Transverse colon (tissue), 4 donors: ENCODE measurements at regions not wholly inside any gene's neighbourhood (a gene's known extent, or its start where the extent isn't known, plus 50 kb on each side); places are given as distances from the start of the nearest gene placed in this dataset.

ENCODE experiments used
- DNase-seq: peaks from one replicate; pipeline ENCODE4 v3.0.0-alpha.2; 2019
- H3K27ac ChIP-seq, 4 donors: fragments of 200-600 bp; sonication (generic); 2 replicates each; pipeline ENCODE4 v1.5.1; 2016 to 2018; ENCODE audit warnings: inconsistent platforms in 4 of 4
- H3K27me3 ChIP-seq: fragments of 200-600 bp; sonication (generic); 2 replicates; pipeline ENCODE4 v1.5.1; 2017; ENCODE audit warnings: inconsistent platforms
- H3K36me3 ChIP-seq, 4 donors: fragments of 200-600 bp; sonication (generic); 2 replicates each; pipeline ENCODE4 v1.5.1; 2017 to 2019; ENCODE audit warnings: inconsistent platforms in 4 of 4
- H3K4me1 ChIP-seq, 4 donors: fragments of 200-600 bp; sonication (generic); 2 replicates each; pipeline ENCODE4 v1.5.1; 2017 to 2020; ENCODE audit warnings: inconsistent platforms in 4 of 4
- H3K4me3 ChIP-seq, 4 donors: fragments of 200-600 bp; sonication (generic); 1 replicate in 1 of 4; 2 replicates in 3 of 4; pipeline versions ENCODE4 v1.5.1 to v1.6.1; 2017 to 2019; ENCODE audit warnings: inconsistent platforms in 4 of 4
- H3K9me3 ChIP-seq, 2 donors: fragments of 200-600 bp; sonication (generic); 2 replicates each; pipeline ENCODE4 v1.5.1; 2017 to 2019; ENCODE audit warnings: inconsistent platforms in 2 of 2
- EP300 ChIP-seq: sonication (generic); formaldehyde crosslinking; IDR thresholded peaks from one replicate; pipeline ENCODE4 v1.6.1; 2017; ENCODE audit warnings: antibody characterized with exemption, low read depth
- POLR2A ChIP-seq: fragments of 450-650 bp; IDR thresholded peaks from one replicate; pipeline ENCODE4 v1.6.1; 2016; ENCODE audit warnings: antibody characterized with exemption, mild to moderate bottlenecking, moderate library complexity
- POLR2AphosphoS5 ChIP-seq, 3 donors: sonication (generic); formaldehyde crosslinking; IDR thresholded peaks; one replicate each; pipeline ENCODE4 v1.6.1; 2016; ENCODE audit warnings: antibody characterized with exemption in 3 of 3
- WGBS, 2 donors: methylation state at CpG; one replicate each; pipeline ENCODE4 v1.1.5; 2018; ENCODE audit warnings: low coverage in 1 of 2; 5-methylcytosine and 5-hydroxymethylcytosine counted together
- in situ Hi-C, 4 donors: fragments of 200-750 bp; cut with MboI; loops; one replicate each; pipeline versions ENCODE4 v1.15.0 to v1.15.1; 2017; ENCODE audit warnings: low sequenced_read_pairs in 3 of 4, low pct_ligation_motif_present in 1 of 4, low pct_unique_long_range_greater_than_20kb in 1 of 4
- intact Hi-C: fragments of 100-400 bp; cut with DNase I; formaldehyde crosslinking; loops from one replicate; pipeline ENCODE4 v1.15.1; 2023; ENCODE audit warnings: low total_unique reads
- TF ChIP-seq, protein P1 (sequence below), 5 experiments: fragments of 200-600 bp in 3 of 5; fragments of 450-650 bp in 2 of 5; sonication (generic) in 3 of 5; IDR thresholded peaks; 1 replicate in 2 of 5; 2 replicates in 3 of 5; pipeline ENCODE4 v1.5.1; 2016 to 2017; ENCODE audit warnings: antibody characterized with exemption in 5 of 5, inconsistent platforms in 3 of 5, mild to moderate bottlenecking in 2 of 5, moderate library complexity in 1 of 5

DNA sequence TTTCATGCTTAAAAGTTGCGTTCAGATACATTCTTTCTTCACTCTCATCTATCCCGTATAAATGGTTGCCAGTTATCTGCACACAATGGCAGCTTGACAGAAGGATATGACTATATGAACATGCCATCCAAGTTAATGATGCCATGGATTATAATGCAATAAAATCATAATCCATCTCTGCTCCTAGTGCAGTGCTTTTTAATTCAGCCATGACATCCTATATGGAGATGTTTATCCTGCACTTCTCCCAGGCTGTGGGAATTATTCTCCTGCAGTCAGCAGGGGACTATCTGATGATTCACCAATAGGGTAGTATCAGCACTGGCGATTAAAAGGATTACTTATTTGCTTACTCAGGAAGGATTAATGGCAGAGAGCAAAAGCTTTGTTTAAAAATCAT lies 273.8 kb downstream of the SAMD5 start:
- DNase-seq = no peak

DNA sequence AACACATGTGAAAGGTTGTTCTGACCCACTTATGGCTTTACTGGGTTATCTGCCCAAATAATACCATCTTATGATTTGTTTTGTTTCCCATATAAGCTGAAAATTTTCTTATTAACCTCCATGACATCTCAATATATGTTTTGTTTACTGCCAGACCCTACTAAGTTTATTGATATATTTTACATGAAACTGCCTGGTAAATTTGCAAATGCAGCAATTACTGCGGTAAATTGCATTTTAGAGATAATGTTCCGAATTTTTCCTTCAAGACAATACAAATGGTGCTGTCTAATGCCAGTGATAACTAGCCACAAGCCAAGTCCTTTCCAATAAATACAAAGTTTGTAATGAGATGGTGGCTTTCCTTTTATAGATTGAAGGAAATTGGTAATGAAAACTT lies 275.9 kb downstream of the SAMD5 start:
- Histone ChIP-seq H3K27me3 (no peaks in the 10 kb centered on the region), H3K27ac (no peak overlapping the region), H3K4me1 (no peaks in the 10 kb centered on the region), H3K36me3 (no peaks in the 10 kb centered on the region), H3K9me3 (no peaks in the 10 kb centered on the region), H3K4me3 (no peak overlapping the region)
- WGBS, 2 donors = 83 to 91% methylated on average over 1 to 2 of the region's 2 CpGs
- in situ Hi-C loops (no loop called here), intact Hi-C loops (no loop called here)
- DNase-seq = no peak
- TF ChIP-seq, protein P1, sequence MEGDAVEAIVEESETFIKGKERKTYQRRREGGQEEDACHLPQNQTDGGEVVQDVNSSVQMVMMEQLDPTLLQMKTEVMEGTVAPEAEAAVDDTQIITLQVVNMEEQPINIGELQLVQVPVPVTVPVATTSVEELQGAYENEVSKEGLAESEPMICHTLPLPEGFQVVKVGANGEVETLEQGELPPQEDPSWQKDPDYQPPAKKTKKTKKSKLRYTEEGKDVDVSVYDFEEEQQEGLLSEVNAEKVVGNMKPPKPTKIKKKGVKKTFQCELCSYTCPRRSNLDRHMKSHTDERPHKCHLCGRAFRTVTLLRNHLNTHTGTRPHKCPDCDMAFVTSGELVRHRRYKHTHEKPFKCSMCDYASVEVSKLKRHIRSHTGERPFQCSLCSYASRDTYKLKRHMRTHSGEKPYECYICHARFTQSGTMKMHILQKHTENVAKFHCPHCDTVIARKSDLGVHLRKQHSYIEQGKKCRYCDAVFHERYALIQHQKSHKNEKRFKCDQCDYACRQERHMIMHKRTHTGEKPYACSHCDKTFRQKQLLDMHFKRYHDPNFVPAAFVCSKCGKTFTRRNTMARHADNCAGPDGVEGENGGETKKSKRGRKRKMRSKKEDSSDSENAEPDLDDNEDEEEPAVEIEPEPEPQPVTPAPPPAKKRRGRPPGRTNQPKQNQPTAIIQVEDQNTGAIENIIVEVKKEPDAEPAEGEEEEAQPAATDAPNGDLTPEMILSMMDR (IDR thresholded peaks at IDR 0.05) = no peak
- TF ChIP-seq POLR2AphosphoS5 (IDR thresholded peaks at IDR 0.05) = no peak
- TF ChIP-seq EP300 = no peak
- no peak for TF ChIP-seq POLR2A

More for the DNA sequence above, 273.8 kb downstream of the SAMD5 start:
- TF ChIP-seq EP300 (no peak), POLR2AphosphoS5 (IDR thresholded peaks at IDR 0.05) (no peak), POLR2A (no peak)
- TF ChIP-seq, protein P1 (IDR thresholded peaks at IDR 0.05) = no peak
- no peaks in the 10 kb centered on the region for H3K9me3 ChIP-seq
- intact Hi-C loops (no loop called here), in situ Hi-C loops (no loop called here)
- 31 to 32% methylated on average over 3 of the region's 3 CpGs for WGBS, 2 donors
- H3K4me3 ChIP-seq = no peak overlapping the region
- H3K27ac ChIP-seq = no peak overlapping the region
- no peaks in the 10 kb centered on the region for H3K36me3 ChIP-seq
- no peaks in the 10 kb centered on the region for H3K4me1 ChIP-seq
- H3K27me3 ChIP-seq = no peaks in the 10 kb centered on the region

DNA sequence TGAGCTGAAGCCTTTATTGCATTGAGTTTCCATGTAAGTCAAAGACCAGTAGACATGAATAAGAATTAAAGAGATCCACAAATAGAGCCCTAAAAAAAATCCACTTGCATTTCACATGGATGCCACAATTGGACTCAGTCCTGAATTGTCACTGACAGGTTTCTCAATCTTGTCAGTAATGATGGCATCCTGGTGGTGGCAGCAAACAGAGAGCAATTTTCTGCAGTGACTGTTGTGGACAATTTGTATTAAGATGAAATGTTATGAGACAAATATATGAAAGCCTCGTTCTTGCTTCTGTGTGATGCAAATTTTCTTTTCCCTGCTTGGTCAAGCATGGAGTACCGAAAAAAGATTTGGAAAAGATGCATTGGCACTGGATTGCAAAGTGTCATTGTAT lies 278.9 kb downstream of the SAMD5 start:
- no peaks in the 10 kb centered on the region for H3K36me3 ChIP-seq
- in situ Hi-C loops (no loop called here), intact Hi-C loops (no loop called here)
- TF ChIP-seq POLR2AphosphoS5 (IDR thresholded peaks at IDR 0.05) (no peak), EP300 (no peak), POLR2A (no peak)
- TF ChIP-seq, protein P1 (IDR thresholded peaks at IDR 0.05) = no peak
- no peaks in the 10 kb centered on the region for H3K4me1 ChIP-seq
- no peaks in the 10 kb centered on the region for H3K27me3 ChIP-seq
- H3K9me3 ChIP-seq = no peaks in the 10 kb centered on the region
- H3K4me3 ChIP-seq = no peak overlapping the region
- 58 to 89% methylated on average over 2 of the region's 2 CpGs for WGBS, 2 donors
- H3K27ac ChIP-seq = no peak overlapping the region
- DNase-seq = no peak

DNA sequence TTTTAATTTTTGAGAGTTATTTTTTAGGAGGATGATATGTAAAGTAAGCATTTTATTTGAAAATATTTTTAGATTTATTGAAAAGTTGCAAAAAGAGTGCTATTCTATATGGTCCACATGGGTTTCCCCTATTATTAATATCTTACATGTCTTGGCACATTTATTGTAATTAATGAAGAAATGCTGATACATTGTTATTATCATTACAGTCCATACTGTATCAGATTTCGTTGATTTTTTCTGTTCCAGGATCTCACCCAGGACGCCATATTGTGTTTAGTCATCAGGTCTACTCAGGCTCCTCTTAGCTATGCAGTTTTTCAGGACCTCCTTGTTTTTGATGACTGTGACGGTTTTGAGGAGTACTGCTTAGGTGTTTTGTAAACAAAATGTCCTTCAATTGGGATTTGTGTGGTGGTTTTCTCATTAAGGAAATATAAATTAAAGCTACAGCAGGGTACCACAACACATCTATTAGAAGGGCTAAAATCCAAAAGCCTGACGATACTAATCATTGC lies 281.0 kb downstream of the SAMD5 start:
- in situ Hi-C loops (no loop called here), intact Hi-C loops (no loop called here)
- Histone ChIP-seq H3K4me1 (no peaks in the 10 kb centered on the region), H3K27me3 (no peaks in the 10 kb centered on the region), H3K4me3 (no peak overlapping the region), H3K27ac (no peak overlapping the region), H3K9me3 (no peaks in the 10 kb centered on the region), H3K36me3 (no peaks in the 10 kb centered on the region)
- WGBS, 2 donors = 87 to 90% methylated on average over 4 of the region's 4 CpGs
- no peak for DNase-seq
- no peak for TF ChIP-seq POLR2A
- TF ChIP-seq POLR2AphosphoS5 (IDR thresholded peaks at IDR 0.05) = no peak
- TF ChIP-seq, protein P1 (IDR thresholded peaks at IDR 0.05) = no peak
- TF ChIP-seq EP300 = no peak
